CD4-positive, alpha-beta T cell treated with Interferon gamma for 1 hour (primary cell): ENCODE measurements at regions not wholly inside any gene's neighbourhood (a gene's known extent, or its start where the extent isn't known, plus 50 kb on each side); places are given as distances from the start of the nearest gene placed in this dataset.

ENCODE experiments used
- DNase-seq: peaks from one replicate; pipeline ENCODE4 v3.0.0-alpha.2; 2020

- no peak for DNase-seq
Measured at GRCh38 chr6:147046141-147046877, 157.9 kb upstream of the STXBP5 start.

GRCh38 chr6:147048930-147049329, 155.3 kb upstream of the STXBP5 start:
- no peak for DNase-seq

DNA sequence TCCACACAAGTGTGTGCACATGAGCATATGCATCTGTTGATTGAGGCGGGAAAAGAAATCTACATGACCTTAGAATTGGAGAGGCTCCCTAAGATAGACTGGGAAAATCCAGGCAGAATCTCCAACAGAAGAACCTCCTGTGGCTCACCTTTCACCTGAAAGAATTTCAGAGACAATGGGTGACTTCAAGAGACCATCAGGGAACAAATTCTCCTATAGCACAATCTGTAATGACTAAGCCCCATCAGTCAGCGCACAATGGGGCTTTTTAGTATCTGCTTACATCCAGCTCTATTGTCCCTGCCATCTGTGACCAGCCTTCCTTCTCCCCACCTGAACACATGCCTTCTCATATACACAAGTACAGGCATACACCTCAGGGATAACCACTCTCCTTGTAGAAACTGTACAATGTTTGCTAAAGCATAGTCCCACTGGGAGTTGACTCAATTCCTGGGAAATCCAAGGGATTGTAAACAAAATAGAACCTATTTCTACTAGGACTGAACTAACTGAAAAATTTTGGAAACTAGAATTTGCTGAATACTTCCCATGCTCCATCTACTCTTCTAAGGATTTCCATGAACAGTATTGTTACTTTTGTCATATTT, 150.8 kb upstream of the STXBP5 start:
- DNase-seq, result no peak

DNA sequence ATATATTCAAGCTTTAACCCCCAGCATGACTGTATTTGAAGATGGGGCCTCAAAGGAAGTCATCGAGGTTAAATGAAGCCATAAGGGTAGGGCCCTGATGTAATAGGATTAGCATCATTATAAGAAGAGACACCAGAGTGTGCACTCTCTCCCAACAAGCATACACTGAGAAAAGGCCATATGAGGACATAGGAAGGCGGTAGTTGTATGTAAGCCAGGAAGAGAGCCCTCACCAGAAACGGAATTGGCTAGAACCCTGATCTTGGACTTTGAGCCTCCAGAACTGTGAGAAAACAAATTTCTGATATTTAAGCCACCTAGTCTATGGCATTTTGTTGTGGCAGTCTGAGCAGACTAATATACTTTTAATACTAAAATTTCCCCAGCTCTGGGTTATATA, 150.1 kb upstream of the STXBP5 start:
- DNase-seq, result no peak

- no peak for DNase-seq
Measured at GRCh38 chr6:147054871-147055270, 149.3 kb upstream of the STXBP5 start.

- no peak for DNase-seq
Measured at GRCh38 chr6:147055821-147056392, 148.3 kb upstream of the STXBP5 start.

- no peak for DNase-seq
Measured at GRCh38 chr6:147057188-147057587, 147.0 kb upstream of the STXBP5 start.

- DNase-seq, result no peak
Measured at GRCh38 chr6:147057705-147058342, 146.4 kb upstream of the STXBP5 start.

DNA sequence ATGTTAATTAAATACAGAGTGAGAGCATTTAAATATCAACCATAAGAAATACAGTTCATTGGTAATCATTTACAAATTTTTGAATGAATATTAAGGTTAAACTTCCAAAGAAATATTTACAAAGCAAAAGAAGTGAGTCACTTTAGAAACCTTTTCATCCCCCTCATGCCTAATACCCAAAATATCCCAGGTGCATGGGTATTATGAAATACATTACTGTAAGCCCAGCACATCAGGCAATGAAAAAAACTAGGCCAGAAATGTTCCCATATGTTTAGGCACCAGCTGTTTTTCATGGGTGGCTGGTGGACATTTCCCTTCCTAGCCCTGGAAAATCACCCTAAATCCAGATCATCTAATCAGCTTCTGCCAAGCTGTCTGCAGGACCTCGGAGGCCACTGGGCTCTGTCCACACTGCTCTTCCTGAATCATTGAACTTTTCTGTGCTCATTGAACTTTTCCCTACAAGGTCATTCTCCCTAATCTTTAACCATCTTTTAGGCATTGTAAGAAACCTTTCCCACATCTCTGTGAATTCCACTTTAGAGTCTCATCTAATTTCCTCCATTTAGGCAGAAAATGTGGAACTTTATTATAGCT, 145.3 kb upstream of the STXBP5 start:
- no peak for DNase-seq

DNA sequence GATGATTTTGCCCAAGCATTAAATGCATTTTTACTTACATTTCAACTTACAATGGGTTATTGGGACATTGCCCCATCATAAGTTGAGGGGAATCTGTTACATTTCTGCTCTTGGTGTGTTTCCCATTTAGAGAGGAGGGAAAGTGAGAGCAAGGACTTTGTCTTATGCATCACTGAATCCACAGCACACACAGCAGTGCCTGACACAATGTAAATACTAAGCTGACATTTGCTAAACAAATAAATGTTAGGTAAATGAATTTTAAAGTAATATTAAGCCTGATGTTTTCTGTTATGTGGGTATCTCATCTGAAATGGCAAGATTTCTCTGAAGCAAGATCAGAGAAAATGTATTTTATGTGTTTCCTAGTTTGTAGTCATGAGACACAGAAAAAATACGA, 143.6 kb upstream of the STXBP5 start:
- DNase-seq, result no peak

GRCh38 chr6:147061252-147061651, 143.0 kb upstream of the STXBP5 start:
- DNase-seq, result no peak

DNA sequence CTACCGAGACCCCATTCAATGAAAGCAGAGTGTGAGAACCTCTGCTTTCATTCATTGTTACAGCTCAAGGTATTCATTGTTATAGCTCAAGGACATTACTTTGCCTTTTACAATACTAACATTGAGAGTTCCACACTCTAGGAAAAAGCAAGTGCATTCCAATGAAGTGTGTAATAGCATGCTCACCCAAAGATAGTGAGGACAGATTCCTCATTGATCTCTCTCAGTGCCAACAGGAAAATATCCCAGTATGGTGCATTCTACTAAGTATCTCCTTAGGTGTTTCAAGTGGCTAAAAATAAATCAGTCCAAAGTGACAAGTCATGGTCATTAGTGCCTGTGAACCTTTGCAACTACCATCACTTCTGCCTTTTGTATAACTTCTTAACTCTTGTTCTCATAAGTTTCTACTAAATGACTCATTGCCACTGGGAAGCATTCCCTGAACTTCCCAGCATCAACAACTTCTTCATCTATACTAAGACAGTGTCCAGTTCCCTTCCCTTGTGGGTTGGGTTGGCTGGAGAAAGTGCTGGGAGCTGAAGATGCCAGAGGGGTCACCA, 140.7 kb upstream of the STXBP5 start:
- DNase-seq, result no peak

DNA sequence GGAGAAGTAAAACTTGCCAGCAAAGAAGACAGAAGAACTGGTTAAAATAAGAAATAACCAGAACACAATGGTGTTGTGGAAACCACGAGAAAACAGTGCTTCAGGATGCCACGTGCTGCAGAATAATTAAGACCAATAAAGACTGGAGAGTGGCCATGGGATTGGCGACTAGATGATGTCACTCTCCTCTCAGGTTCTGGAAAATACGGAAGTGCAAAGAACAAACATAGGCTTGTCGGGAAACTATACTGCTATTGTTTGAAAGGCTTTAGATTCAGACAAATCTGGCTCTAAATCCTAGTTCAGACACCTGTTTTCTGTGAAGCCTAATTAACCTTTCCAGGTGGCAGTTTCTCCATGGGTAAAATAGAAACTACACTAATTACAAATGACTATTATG, 138.4 kb upstream of the STXBP5 start:
- DNase-seq, result no peak

- DNase-seq, result no peak
Measured at GRCh38 chr6:147067184-147067583, 137.0 kb upstream of the STXBP5 start.

GRCh38 chr6:147071776-147072175, 132.4 kb upstream of the STXBP5 start:
- no peak for DNase-seq

DNA sequence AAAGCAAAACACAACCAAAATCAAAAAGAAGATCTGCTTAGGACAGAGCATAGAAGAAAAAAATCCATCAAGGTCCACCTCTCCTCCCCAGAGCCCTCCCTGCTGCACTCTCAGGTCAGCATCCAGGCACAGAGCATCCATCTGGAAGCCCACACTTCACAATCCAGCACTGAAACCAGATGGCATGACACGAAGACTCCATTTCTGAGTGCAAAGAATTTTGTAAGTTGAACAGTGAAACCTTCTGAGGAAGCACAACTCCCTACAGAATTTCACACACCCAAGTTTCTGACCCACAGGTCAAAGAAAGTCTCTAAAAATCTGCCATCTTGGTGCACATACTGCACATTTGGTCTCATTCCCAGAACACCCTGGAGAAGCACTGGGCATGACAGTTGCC, 128.8 kb upstream of the STXBP5 start:
- DNase-seq, result no peak

GRCh38 chr6:147077251-147077650, 127.0 kb upstream of the STXBP5 start:
- DNase-seq, result no peak

DNA sequence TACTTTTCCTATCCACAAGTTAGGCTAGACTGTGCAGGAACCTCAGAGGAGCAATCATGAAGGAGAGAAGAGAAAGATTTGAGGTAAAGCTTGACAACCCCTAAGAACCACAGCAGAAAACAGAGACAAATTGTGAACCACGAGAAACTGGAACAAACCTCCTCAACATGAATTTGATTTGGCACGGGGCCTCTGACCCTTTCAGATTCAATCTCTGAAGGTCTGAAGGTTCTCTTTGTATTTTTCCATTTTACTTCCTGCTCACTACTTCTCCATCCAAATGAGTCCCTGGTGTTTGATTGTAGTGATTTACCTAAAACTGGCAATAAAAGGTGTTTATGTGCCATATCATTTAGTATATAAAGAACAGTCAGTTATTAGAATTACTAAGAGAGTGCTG, 126.1 kb upstream of the STXBP5 start:
- DNase-seq, result no peak

DNA sequence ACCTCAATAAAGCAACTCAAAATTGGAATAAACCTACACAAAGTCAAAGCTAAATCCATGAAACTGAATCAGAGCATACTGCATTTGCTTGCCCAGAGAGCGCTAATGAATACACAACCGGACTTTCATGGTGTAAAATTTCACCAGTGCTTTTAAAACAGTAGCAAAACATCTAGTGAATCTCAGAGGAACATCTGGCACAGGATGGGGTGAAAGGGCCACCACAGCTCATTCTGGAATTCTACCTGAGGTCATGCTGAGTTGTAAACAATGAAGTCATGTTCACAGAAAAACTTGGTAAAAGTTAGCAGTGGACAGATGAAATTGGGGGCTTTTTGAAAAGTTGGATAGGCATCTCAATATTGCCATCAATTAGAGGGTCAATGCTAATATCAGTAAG, 125.6 kb upstream of the STXBP5 start:
- no peak for DNase-seq

DNA sequence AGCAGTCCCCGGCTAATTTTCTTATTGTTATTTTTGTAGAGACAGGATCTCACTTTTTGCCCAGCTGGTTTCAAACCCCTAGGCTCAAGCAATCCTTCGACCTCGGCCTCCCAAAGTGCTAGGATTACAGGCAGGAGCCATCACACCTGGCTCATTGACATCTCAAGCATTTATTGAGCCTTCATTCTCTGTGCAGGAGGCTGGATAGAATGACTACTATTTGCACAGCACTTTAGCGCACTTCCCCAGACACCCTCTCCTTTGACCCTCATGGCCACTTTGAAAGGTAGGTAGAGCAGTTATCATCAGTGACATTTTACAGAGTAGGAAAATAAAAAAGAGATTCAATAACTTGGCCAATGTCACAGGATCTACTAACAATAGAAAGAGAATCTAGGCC, 124.0 kb upstream of the STXBP5 start:
- DNase-seq, result no peak

DNA sequence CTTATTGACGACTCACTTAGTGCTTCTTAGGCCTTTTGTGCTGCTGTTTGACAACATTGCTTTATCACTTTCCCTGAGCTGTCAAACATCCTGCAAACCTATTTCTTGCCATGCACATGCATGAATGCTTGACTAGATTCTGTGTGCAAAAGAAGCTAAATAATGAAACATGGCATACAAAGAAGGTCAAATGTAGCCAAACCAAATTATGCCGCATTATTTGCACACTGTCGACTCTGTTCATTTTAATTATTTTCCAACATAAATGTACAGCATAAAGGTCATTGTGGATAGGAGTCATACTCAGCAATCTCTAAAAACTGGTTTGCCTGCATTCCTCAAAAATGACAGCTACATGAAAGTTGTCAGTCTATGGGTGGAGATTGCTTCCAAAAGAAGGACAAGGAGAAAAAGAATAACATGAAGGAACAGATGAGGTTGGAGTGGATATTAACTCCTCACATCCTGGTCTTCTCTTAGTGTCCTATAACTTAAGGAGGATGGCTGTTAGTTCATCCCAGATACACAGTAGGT, 123.1 kb upstream of the STXBP5 start:
- no peak for DNase-seq

DNA sequence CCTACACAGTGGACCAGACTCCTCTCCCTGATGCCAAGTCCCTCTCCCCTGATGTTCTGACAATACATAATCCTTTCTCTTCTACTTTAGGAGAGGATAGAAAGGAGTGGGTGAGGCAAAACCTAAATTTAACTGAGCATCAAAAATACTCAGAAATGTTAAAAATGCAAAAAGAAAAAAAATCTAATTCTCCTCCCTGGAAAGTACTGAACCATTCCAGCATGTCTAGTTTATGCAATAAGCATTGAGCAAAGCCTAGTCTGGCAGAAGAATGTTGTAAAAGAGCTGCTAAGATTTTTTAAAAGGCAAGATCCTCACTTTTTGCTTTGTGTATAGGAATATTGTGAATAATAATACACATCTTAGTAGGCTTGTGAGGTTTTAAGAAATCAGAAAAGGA, 116.6 kb upstream of the STXBP5 start:
- DNase-seq, result no peak

DNA sequence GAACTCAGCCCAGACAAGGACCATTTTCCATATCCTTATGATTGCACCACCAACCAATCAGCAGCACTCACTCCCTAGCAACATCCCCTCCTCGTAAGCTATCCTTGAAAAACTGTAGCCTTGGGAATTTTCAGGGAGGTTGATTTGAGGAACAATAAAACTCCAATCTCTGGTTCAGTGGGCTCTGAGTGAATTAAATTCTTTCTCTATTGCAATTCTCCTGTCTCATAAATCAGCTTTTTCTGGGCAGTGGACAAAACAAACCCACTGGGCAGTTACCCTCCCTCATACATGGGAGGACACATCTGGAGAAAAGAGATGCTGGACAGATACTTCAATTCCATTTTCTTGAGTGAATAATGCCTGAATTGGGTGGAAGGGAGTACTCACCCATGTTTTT, 115.4 kb upstream of the STXBP5 start:
- DNase-seq, result no peak
